HUES48 (cell line): ENCODE measurements at regions not wholly inside any gene's neighbourhood (a gene's known extent, or its start where the extent isn't known, plus 50 kb on each side); places are given as distances from the start of the nearest gene placed in this dataset.

Experiments
- H3K27ac ChIP-seq: one replicate; pipeline ENCODE4 v1.7.0; 2013; ENCODE audit warnings: low read depth, low read length, inconsistent platforms
- H3K27me3 ChIP-seq: 2 replicates; pipeline ENCODE4 v1.6.1; 2013; ENCODE audit warnings: mild to moderate bottlenecking, low read length; ENCODE audit not compliant: control insufficient read depth, insufficient read depth
- H3K36me3 ChIP-seq: 2 replicates; pipeline ENCODE4 v1.6.1; 2013; ENCODE audit warnings: low read length; ENCODE audit not compliant: control insufficient read depth, insufficient read depth
- H3K4me1 ChIP-seq: 2 replicates; pipeline ENCODE4 v1.6.1; 2013; ENCODE audit warnings: mild to moderate bottlenecking, low read length; ENCODE audit not compliant: control insufficient read depth, insufficient read depth
- H3K4me3 ChIP-seq: 2 replicates; pipeline ENCODE4 v1.5.1; 2013; ENCODE audit warnings: mild to moderate bottlenecking, low read depth, low read length
- H3K9ac ChIP-seq: 2 replicates; pipeline ENCODE4 v1.6.1; 2013; ENCODE audit warnings: mild to moderate bottlenecking, low read depth, low read length, moderate library complexity
- H3K9me3 ChIP-seq: 2 replicates; pipeline ENCODE4 v1.6.1; 2013; ENCODE audit warnings: low read length; ENCODE audit not compliant: control insufficient read depth, insufficient read depth

DNA sequence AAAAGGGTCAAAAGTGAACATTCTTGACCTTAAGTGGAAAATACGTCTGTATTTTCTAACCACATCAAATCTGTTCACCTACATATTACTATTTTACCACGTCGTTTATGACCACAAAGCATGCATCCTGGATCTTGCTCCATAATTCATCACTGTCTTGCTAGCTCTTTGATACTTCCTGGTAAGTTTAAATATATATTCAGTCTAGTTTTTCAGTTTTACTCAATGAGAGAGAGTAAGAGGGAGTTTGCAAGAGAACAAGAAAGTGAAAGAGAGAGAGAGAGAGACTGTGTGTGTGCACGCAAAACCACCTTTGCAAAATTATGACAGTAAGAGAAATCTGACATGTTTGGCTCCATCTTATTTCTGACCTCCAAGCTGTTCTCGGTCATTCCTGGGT is 173.7 kb upstream of the GALNTL6 start:
- no peaks in the 10 kb centered on the region for H3K9me3 ChIP-seq
- no peaks in the 10 kb centered on the region for H3K36me3 ChIP-seq
- H3K27me3 ChIP-seq, result no peaks in the 10 kb centered on the region
- H3K4me1 ChIP-seq, result 0 out of 2 replicates have a peak, but pooled peaks cover 2% of the 10 kb centered on the region
- no peak overlapping the region for H3K27ac ChIP-seq
- H3K9ac ChIP-seq, result no peak overlapping the region
- H3K4me3 ChIP-seq, result no peak overlapping the region

DNA sequence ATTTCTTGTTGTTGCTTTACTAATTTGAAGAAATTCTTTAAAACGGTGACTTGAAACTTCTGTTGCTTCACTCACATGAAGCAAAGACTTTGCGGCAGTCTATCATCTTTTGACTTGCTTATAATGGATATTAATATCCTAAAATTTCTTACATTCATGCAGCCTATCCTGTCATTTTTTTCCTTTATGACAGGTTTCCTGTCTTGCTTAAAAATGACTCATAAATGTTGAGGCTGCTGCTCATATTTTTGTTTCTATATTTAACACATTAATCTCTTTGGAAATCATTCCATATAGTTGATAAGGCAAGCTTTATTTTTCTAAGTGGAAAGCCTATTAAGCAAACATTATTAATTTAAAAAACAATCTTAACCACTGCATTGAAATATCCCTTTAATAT is 176.6 kb upstream of the GALNTL6 start:
- Histone ChIP-seq H3K27me3 (no peaks in the 10 kb centered on the region), H3K27ac (no peak overlapping the region), H3K4me1 (no peaks in the 10 kb centered on the region), H3K9ac (no peak overlapping the region), H3K36me3 (no peaks in the 10 kb centered on the region), H3K4me3 (no peak overlapping the region), H3K9me3 (no peaks in the 10 kb centered on the region)

- Histone ChIP-seq H3K27ac (no peak overlapping the region), H3K9me3 (no peaks in the 10 kb centered on the region), H3K4me3 (no peak overlapping the region), H3K36me3 (no peaks in the 10 kb centered on the region), H3K27me3 (no peaks in the 10 kb centered on the region), H3K9ac (no peak overlapping the region), H3K4me1 (no peaks in the 10 kb centered on the region)
Observed at GRCh38 chr4:171629737-171630136, 183.5 kb upstream of the GALNTL6 start.

- H3K9me3 ChIP-seq, result no peaks in the 10 kb centered on the region
- no peak overlapping the region for H3K27ac ChIP-seq
Observed at GRCh38 chr4:171629182-171629581, 184.0 kb upstream of the GALNTL6 start.

DNA sequence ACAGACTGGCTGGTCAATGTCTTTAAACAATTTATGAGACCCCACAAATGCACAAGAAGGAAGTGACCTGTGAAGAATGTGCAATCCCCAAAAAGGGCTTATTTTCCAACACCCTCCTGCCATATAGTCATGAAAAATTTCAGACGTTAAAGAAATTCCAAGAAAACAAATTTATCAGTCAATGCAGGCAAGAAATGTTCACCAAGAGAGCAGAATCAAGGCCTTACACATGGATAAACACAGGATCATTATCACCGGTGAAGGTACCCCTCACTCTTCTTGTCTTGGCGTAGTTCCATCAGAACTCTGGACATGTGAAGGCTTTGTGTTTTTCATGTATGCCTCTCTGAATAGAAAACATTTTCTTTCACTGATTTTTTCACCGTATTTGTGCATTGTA is 186.7 kb upstream of the GALNTL6 start:
- no peaks in the 10 kb centered on the region for H3K9me3 ChIP-seq
- no peaks in the 10 kb centered on the region for H3K4me1 ChIP-seq
- H3K4me3 ChIP-seq, result no peak overlapping the region
- no peak overlapping the region for H3K27ac ChIP-seq
- H3K9ac ChIP-seq, result no peak overlapping the region
- no peaks in the 10 kb centered on the region for H3K36me3 ChIP-seq
- no peaks in the 10 kb centered on the region for H3K27me3 ChIP-seq

More at GRCh38 chr4:171629182-171629581, 184.0 kb upstream of the GALNTL6 start:
- H3K9ac ChIP-seq, result no peak overlapping the region
- H3K4me1 ChIP-seq, result no peaks in the 10 kb centered on the region
- H3K27me3 ChIP-seq, result no peaks in the 10 kb centered on the region
- no peaks in the 10 kb centered on the region for H3K36me3 ChIP-seq
- no peak overlapping the region for H3K4me3 ChIP-seq

GRCh38 chr4:171622729-171623128 is 190.5 kb upstream of the GALNTL6 start:
- Histone ChIP-seq H3K9ac (no peak overlapping the region), H3K9me3 (no peaks in the 10 kb centered on the region), H3K27me3 (no peaks in the 10 kb centered on the region), H3K4me3 (no peak overlapping the region), H3K4me1 (no peaks in the 10 kb centered on the region), H3K36me3 (no peaks in the 10 kb centered on the region), H3K27ac (no peak overlapping the region)

- Histone ChIP-seq H3K9me3 (no peaks in the 10 kb centered on the region), H3K9ac (no peak overlapping the region), H3K4me1 (no peaks in the 10 kb centered on the region), H3K4me3 (no peak overlapping the region), H3K36me3 (no peaks in the 10 kb centered on the region), H3K27me3 (no peaks in the 10 kb centered on the region), H3K27ac (no peak overlapping the region)
Observed at GRCh38 chr4:171621646-171622045, 191.6 kb upstream of the GALNTL6 start.

DNA sequence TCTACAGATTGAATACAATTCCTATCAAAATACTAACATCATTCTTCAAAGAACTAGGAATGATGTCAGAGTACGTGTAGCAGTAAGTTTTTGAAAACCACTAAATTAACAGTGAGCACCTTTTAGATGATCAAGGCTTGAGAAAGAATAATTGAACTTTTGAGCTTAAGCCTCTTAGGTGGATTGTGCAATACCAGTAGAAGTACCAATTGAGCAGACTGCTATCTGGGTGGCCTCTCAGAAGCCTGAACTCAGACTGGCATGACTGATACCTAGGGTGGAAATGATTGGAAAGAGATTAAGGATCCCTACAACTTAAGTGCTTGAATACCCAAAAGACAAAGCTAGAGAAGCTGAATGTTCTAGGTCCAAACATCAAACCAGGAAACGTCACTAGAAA is 200.3 kb upstream of the GALNTL6 start:
- Histone ChIP-seq H3K9ac (no peak overlapping the region), H3K4me3 (no peak overlapping the region), H3K27ac (no peak overlapping the region), H3K9me3 (no peaks in the 10 kb centered on the region), H3K36me3 (no peaks in the 10 kb centered on the region), H3K4me1 (no peaks in the 10 kb centered on the region), H3K27me3 (no peaks in the 10 kb centered on the region)

- Histone ChIP-seq H3K9ac (no peak overlapping the region), H3K27ac (no peak overlapping the region), H3K4me3 (no peak overlapping the region), H3K9me3 (peaks cover 14% of the 10 kb centered on the region), H3K4me1 (no peaks in the 10 kb centered on the region), H3K36me3 (no peaks in the 10 kb centered on the region), H3K27me3 (no peaks in the 10 kb centered on the region)
Observed at GRCh38 chr4:171602638-171603355, 210.4 kb upstream of the GALNTL6 start.

DNA sequence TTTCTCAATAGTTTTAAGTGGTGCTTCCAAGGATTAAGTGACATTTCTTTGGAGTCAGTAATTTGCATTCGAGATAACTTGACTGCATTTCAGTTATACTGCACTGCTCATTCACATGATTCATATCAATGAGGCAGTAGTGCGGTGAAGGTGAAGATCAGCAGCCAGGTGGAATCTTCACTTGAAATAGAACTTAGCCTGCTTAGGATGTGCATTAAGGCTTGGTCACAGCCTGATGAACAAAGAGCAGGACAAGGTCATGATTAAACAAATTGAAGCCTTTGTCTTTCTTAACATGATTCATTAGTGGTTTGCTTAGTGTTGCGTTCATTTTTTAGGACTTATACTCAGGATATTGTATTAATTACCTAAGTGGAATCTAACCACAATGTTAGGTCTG is 212.1 kb upstream of the GALNTL6 start:
- Histone ChIP-seq H3K4me3 (no peak overlapping the region), H3K27me3 (no peaks in the 10 kb centered on the region), H3K36me3 (no peaks in the 10 kb centered on the region), H3K27ac (no peak overlapping the region), H3K9ac (no peak overlapping the region), H3K9me3 (peaks cover 14% of the 10 kb centered on the region), H3K4me1 (no peaks in the 10 kb centered on the region)

GRCh38 chr4:171599628-171600027 is 213.6 kb upstream of the GALNTL6 start:
- Histone ChIP-seq H3K4me3 (no peak overlapping the region), H3K27me3 (no peaks in the 10 kb centered on the region), H3K9me3 (peaks cover 14% of the 10 kb centered on the region), H3K4me1 (no peaks in the 10 kb centered on the region), H3K9ac (no peak overlapping the region), H3K36me3 (no peaks in the 10 kb centered on the region), H3K27ac (no peak overlapping the region)
